Adrenal gland (tissue), 5 donors: ENCODE measurements at regions not wholly inside any gene's neighbourhood (a gene's known extent, or its start where the extent isn't known, plus 50 kb on each side); places are given as distances from the start of the nearest gene placed in this dataset.

ENCODE experiments used
- CTCF ChIP-seq, 6 experiments: fragments of 450-650 bp in 4 of 6; fragments of 200-600 bp in 2 of 6; sonication (generic) in 1 of 6; IDR thresholded peaks; 1 replicate in 5 of 6; 2 replicates in 1 of 6; pipeline versions ENCODE4 v1.5.1 to v1.8.0; 2016 to 2021; ENCODE audit warnings: antibody characterized with exemption in 6 of 6, mild to moderate bottlenecking in 2 of 6, moderate library complexity in 1 of 6
- POLR2A ChIP-seq, 2 donors: fragments of 450-650 bp; IDR thresholded peaks; one replicate each; pipeline ENCODE4 v1.6.1; 2017; ENCODE audit warnings: antibody characterized with exemption in 2 of 2, mild to moderate bottlenecking in 2 of 2, moderate library complexity in 1 of 2
- donor health status: DM: no; HTN: no; CAD: no.

GRCh38 chr3:83877910-83878309 lies 1080.9 kb upstream of the CADM2 start:
- TF ChIP-seq POLR2A (IDR thresholded peaks at IDR 0.05) = no peak
- TF ChIP-seq CTCF (IDR thresholded peaks at IDR 0.05) = no peak
